ENCODE measurements at regions not wholly inside any gene's neighbourhood (a gene's known extent, or its start where the extent isn't known, plus 50 kb on each side); places are given as distances from the start of the nearest gene placed in this dataset.

DNA sequence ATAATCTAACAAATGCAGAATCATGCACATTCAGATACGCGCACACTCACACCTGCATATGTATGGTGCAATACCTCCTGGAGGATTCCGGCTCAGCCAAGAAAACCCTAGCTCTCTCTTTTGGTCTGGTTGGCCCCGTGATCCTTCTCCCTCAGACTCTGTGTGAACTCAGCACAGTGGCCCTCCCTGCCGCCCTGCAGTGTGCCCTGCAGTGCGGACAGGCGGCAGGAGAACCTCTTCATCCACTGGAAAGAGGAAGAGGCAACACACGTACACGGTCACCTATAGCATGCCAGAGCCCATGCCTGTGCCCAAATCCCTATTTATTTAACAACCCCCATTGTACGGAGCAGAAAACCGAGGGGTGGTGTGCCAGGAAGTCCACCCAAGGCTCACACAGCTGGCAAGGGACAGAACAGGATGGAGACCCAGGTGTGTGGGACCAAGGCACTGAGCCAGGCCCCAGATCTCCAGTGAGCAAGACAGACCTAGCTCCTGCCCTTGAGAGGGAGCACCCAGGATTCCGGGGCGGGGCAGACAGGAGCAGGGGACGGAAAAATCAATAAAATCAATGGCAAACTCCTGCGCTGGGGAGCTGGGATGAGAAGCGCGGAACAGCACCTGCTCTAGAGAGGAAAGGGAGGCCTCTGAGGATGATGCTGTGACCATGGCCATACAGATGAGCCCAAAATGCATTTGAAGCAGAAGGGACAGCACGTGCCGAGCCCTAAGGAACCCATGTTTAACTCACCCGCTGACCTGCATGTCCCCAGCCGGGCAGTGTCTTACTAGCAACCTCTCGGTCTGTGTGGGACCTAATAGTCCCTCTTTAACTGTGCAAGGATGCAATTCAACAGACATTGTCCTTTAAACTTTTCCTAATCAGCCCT is 54.7 kb upstream of the CIBAR2 start:
- no peak for TF ChIP-seq CTCF (IDR thresholded peaks at IDR 0.05; ENCODE audit: low read depth, low read length, missing control alignments)
- in situ Hi-C loops (cut with HindIII; ENCODE audit: low sequenced_read_pairs): no loop called here
- no peak overlapping the region for H3K4me3 ChIP-seq (ENCODE audit: low read depth, low read length)
- DNase-seq (ENCODE audit: low read depth): no peak

DNA sequence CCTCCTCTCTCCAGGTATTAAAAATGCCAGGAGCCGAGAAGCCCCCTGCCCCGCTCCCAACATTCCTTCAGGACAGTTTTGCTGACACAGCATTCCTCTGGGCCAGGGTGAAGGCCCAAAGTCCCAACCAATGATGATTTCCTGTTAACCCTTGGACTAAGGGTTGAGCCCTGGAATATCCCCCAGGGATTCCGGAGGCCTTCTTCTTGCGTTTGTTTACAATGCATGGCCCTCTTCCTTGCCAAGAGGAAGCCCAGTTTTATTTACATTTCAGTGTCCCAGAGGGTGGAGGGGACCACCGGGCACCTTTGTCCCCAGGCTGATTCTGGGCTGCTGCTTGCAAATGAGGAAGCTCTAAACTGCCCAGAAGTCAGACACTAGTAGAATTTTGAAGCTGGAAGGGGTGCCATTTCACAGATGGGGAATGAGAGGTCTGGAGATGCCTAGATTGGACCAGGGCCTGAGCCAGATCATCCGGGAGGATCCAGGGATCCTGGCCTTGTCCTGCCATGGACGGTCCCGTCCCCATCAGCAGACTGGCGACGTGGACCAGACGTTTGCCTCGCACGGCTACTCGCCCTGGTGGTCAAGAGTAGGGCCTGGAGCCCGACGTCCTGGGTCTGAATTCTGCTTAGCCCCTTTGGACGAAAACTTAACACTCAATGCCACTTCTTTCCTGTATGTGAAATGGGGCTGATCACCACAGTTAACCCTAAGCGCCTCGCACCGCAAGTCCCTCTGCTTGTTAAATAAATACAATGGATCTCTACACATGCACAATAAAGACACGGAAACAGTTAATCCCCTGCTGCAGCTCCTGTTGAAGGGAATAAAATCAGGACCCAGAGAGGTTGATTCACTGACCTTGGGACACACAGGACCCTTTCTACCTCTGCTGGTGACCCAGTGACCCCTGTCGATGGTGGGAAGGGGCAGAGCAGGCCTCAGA is 55.6 kb upstream of the CIBAR2 start:
- DNase-seq (ENCODE audit: low read depth): no peak
- in situ Hi-C loops (cut with HindIII; ENCODE audit: low sequenced_read_pairs): no loop called here
- TF ChIP-seq CTCF (IDR thresholded peaks at IDR 0.05; ENCODE audit: low read depth, low read length, missing control alignments): no peak
- peak overlapping the region; percentile 27 for H3K4me3 ChIP-seq (ENCODE audit: low read depth, low read length)

DNA sequence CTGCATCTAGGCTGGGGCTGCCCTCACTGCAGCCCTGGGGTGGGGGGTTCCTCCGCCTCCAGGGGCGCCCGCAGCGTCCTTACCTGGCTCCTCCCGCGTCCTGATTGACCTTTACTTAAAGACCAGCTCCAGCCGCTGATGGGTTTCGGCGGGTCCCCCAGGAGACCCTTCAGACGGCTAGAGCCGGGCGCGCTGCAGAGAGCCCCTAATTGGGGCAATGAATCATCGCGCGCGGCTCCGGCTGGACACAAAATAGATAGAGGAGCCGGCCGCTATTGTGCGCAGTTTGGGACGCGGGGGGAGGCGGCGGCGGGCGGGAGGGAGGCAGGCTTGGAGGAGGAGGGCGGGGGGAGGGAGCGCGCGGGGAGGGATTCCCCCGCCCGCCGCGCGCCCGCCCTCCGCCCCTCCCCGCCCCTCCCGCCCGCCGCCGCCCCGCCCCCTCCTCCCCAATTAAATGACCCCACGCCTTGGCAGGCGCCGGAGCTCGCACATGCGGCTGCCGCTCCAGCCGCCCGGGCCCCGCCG is 56.5 kb upstream of the CIBAR2 start:
- TF ChIP-seq CTCF (IDR thresholded peaks at IDR 0.05; ENCODE audit: low read depth, low read length, missing control alignments): no peak
- DNase-seq (ENCODE audit: low read depth): no peak
- in situ Hi-C loops (cut with HindIII; ENCODE audit: low sequenced_read_pairs): no loop called here
- peak overlapping the region; percentile 27 for H3K4me3 ChIP-seq (ENCODE audit: low read depth, low read length)

DNA sequence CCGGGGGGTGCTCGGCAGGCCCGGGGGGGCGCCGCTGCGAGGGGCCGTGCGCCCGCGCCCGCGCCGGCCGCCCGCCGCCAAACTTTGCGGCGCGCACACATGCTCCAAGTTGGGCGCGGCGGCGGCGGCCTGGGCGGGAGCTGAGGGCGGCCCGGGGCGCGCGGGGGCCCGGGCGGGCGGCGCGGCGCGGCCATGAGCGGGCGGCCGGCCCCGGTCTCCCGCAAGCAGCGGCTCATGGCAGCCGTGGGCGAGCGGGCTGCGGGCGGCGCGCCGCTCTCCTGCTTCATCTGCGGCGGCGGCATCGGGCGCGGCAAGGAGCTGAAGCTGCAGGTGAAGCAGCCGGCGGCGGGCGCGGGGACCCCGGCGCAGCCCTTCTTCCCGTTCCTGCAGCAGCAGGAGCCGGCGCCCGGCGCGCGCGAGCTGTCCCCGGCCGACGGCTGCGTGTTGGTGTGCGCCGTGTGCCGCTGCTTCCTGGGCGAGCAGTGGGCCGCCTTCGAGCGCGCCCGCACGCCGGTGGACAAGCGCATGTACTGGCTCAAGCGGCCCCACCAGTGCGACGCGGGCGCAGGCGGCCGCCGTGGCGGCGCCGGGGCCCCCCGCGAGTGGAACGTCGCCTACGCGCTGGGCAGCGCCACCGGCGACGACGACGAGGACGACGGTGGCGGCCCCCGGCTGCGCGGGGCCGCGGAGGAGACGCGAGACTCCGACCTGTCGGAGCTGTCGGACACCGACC is 57.2 kb upstream of the CIBAR2 start:
- peak overlapping the region; percentile 41 for H3K4me3 ChIP-seq (ENCODE audit: low read depth, low read length)
- TF ChIP-seq CTCF (IDR thresholded peaks at IDR 0.05; ENCODE audit: low read depth, low read length, missing control alignments): no peak
- in situ Hi-C loops (cut with HindIII; ENCODE audit: low sequenced_read_pairs): no loop called here
- DNase-seq (ENCODE audit: low read depth): no peak

- H3K4me3 ChIP-seq (ENCODE audit: low read depth, low read length): peak overlapping the region; percentile 41
- no peak for TF ChIP-seq CTCF (IDR thresholded peaks at IDR 0.05; ENCODE audit: low read depth, low read length, missing control alignments)
- in situ Hi-C loops (cut with HindIII; ENCODE audit: low sequenced_read_pairs): no loop called here
- DNase-seq (ENCODE audit: low read depth): no peak
Observed at GRCh38 chr16:85170066-85170491, 57.8 kb upstream of the CIBAR2 start.

DNA sequence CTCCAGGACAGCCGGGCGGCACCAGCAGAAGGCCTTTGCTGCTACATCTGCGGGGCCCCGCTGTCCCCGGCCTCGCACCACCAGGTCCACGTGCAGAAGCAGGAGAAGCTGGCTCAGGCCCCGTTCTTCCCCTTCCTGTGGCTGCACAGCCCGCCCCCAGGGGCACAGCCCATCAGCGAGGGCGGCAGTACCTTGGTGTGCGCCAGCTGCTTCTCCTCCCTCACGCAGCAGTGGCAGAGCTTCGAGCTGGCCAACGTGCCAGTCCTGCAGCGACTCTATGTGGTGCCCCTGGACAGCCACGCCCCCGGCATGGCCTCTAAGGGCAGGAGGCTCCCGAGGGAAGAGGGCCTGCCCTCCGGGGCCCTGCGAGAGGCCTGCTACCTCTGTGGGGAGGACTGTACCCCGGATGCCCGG is 58.3 kb upstream of the CIBAR2 start:
- TF ChIP-seq CTCF (IDR thresholded peaks at IDR 0.05; ENCODE audit: low read depth, low read length, missing control alignments): no peak
- in situ Hi-C loops (cut with HindIII; ENCODE audit: low sequenced_read_pairs): no loop called here
- DNase-seq (ENCODE audit: low read depth): no peak
- peak overlapping the region; percentile 41 for H3K4me3 ChIP-seq (ENCODE audit: low read depth, low read length)
